RPMI8226 (cell line): ENCODE measurements at regions not wholly inside any gene's neighbourhood (a gene's known extent, or its start where the extent isn't known, plus 50 kb on each side); places are given as distances from the start of the nearest gene placed in this dataset.
"Not testable (repeated sequence)": the region's sequence is repeated elsewhere in the genome, so short reads cannot be mapped to it uniquely, and the experiment has no call there.

Experiments
- DNase-seq: peaks from one replicate; pipeline ENCODE4 v3.0.0-alpha.2; 2015

DNA sequence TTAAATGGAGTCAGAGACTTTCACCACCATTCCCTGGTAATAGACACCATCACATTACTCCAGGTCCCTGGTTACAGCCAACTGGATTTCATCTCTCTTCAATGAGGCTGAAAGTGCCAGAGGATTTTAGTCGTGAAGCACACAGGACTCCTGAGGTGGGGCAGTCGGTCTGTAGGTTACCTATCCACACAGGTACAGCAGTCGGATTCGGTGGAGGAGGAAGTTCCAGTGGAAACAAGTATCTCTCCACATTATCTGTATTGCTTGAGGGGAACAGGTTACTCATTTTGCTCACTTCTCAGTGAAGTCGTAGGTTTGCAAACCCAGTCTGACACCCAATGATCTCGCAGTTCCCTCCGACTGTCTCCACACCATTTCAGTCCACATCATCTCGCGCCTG lies 82.3 kb upstream of the TMEM45B start:
- DNase-seq: no peak

DNA sequence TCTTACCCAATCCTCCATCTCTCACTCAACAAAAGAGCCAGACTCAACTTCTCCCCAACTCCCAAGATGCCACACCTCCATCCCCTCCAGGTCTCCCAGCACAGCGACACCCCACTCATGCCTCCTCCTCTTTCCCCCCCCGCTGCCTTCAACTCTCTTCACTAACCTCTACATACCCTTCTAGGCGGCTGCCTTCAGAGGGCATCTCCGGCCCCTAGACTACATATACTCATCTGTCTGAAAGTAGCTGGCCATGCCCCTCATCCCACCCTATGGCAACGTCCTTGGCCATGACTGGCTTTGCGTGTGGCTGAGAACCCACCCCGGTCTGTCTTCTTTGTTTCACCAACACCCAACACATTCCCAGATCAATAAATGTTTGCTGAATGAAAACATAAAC lies 81.7 kb upstream of the TMEM45B start:
- DNase-seq: no peak

- DNase-seq: no peak
Observed at GRCh38 chr11:129734654-129735053, 81.0 kb upstream of the TMEM45B start.

GRCh38 chr11:129737831-129738230 lies 77.8 kb upstream of the TMEM45B start:
- no peak for DNase-seq

DNA sequence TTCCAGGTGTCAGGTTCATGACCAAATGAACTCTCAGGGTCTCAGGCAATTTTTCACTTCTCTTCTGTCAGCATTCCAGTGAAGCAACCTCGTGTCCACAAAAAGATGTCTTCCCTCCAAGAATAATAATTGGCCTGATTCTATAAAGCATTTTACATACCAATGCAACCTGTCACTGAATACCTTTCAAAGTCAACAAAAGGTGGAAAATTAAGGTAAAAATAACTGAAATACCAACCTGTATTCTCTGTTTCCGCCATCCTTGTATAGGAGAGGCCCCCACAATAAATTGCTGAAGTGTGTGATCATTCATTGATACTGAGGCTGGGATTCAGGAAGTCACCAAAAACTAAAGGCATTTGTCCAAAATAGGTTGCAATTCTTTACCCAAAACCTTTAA lies 77.4 kb upstream of the TMEM45B start:
- DNase-seq: no peak

GRCh38 chr11:129739339-129739738 lies 76.3 kb upstream of the TMEM45B start:
- DNase-seq: no peak

GRCh38 chr11:129740125-129740719 lies 75.4 kb upstream of the TMEM45B start:
- DNase-seq: no peak

GRCh38 chr11:129743112-129743815 lies 72.4 kb upstream of the TMEM45B start:
- DNase-seq: no peak

DNA sequence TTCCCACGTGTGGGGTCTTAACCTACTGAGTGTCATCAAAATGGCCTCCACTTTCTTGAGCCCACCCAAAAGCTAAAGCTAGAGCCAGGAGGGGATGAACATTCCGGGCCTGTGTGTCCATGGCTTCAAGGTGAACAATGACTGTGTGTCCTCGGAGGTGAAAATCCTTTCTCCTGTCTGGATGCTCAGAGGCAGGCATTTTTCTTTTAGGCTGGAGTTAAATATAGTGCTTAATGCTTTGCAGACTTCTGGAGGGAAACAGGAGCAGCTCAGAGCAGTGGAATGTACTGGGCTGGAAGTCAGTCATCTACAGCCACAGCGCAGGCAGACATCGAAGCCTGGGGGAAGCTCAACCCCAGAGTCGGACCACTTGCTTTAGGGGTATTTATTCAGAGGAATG lies 68.6 kb upstream of the TMEM45B start:
- DNase-seq: no peak

DNA sequence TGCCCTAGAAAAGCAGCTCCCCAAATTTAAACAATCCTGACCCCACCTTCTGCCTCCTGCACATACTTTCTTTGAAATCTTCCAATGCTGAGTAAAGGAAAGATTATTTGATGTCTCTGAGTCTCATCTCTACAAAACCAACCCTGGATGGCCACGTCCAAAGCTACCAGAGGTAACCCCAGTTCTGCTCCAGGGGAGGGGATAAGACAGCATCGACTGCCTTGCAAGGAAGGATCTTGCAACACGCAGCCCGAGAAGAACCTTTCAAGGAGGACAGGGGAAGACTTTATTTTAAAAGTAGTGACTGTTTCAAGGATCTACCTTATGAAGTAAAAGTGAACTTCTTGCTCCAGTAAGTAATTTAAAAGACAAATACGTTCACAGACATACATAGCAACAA lies 66.5 kb upstream of the TMEM45B start:
- no peak for DNase-seq

DNA sequence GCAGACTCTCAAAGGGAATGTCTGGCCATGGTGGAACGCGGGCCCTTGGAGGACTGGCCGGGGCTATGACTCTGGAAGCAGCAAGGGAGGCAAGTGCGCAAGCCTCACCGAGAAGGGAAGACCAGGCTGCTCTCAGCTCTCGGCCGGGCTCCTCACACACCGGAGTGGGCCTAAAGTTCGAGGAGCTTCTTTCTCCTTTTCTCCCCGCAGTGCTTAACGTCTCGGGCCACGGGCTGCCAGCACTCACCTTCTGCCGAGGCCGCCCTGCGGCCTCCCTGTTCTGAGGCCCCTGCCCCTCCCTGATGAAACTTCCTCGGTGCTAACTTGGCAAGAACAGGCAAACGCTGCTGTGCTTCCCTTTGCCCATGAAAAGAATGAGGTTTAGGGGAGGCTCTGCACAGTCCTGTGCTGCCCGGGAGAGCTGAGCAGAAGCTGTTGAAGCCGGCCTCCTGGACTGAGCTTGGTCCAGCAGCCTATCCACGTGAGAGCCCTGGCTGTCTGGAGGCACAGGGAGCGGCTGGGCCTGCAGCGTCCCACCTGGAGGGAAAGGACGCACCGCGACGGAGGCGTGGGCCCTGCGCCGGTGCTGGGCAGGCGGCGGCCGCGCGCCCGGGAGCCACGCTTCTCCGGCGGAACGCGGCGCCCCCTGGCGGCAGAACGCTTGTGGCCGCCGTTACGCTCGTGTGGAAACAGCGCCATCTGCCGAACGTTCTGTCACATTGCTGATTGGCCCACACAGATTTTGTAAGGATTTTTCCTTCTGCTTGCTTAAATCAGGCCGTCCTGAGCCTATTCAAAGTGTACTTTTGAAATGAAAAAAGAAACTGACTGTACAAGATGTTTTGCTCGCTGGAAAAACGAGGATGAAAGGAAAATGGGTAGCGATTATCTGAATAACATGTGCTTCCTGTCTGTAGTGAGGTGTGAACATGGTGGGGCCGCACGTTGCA lies 65.0 kb upstream of the TMEM45B start:
- DNase-seq: peak; percentile 76

DNA sequence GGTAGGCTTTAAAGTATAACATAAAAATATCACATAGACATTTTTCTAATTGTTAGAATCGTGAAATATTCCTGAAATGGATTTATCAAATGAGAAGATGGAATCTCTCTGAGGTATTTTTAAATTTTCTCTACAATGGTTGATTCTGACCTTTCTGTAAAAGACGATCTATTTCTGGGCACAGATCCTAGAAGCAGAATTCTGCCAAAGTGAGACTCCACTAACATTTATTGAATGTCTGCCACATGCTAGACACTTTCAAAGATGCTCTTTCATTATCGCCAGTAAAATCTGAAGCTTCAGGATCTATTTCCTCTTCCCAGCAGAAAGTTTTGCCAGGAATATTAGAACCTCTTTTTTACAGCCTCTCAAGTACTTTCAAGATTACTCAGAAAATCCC lies 64.1 kb upstream of the TMEM45B start:
- DNase-seq: no peak

DNA sequence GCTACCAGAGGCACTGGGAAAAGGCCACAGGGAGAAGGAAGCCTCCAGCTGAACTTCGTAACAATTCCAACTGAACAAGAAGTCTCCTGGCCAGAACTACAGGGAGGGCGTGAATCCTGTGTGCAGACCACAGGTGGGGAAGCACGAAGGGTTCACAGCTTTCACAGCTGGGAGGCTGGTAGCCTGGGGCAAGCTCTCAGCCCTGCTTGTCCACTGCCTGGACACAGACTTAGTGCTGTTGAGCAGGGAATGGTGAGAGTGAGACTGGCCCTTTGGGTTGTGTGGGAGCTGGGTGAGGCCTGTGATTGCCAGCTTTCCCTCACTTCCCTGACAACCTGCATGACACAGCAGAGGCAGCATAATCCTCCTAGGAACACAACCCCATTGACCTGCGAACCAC lies 52.1 kb upstream of the TMEM45B start:
- not testable (repeated sequence) for DNase-seq

GRCh38 chr11:129764204-129764603 lies 51.4 kb upstream of the TMEM45B start:
- not testable (repeated sequence) for DNase-seq
